HepG2 (cell line): ENCODE measurements at regions not wholly inside any gene's neighbourhood (a gene's known extent, or its start where the extent isn't known, plus 50 kb on each side); places are given as distances from the start of the nearest gene placed in this dataset.

Experiments
- ATAC-seq: fragments of 200-7000 bp; cut with Tn5 transposase; 3 replicates; pipeline ENCODE4 v1.9.1; 2020; ENCODE audit warnings: mild to moderate bottlenecking, moderate library complexity
- BruUV-seq: library from RNA; stranded (reverse); fragments of 400-500 nt; replicated peaks from 2 replicates; lab custom pipeline; 2021; lab: Mats Ljungman, UMichigan
- CTCF ChIA-PET: fragments of 300-600 bp; formaldehyde crosslinking; extraction: SDS; loops from one replicate; lab custom pipeline; 2021; ENCODE audit warnings: low total read pairs, inconsistent platforms, low intra/inter-chr PET ratio; lab: Yijun Ruan, JAX
- POLR2A ChIA-PET: fragments of 350-600 bp; sonication (Branson Sonifier 250); formaldehyde crosslinking; loops from one replicate; lab custom pipeline; 2020; ENCODE audit warnings: antibody characterized with exemption, inconsistent platforms; lab: Yijun Ruan, JAX
- DNase-seq: peaks from one replicate; pipeline ENCODE4 v3.0.0-alpha.2; 2015; ENCODE audit warnings: low spot score
- FAIRE-seq: peaks from 3 replicates; lab custom pipeline; 2011; peaks lifted over from hg19 to GRCh38; lab: Jason Lieb, UNC
- H2AFZ ChIP-seq: one replicate; pipeline ENCODE4 v1.6.1; 2011; ENCODE audit warnings: low read length, inconsistent platforms
- H3K27ac ChIP-seq: fragments of 300-600 bp; 3 replicates; pipeline ENCODE4 v1.8.0; 2011; ENCODE audit warnings: mixed run types, mild to moderate bottlenecking, mixed read lengths, low read length, inconsistent platforms; ENCODE audit not compliant: insufficient read depth; ENCODE audit errors: extremely low read length
- H3K27me3 ChIP-seq, 2 experiments: fragments of 200-600 bp in 1 of 2; 2 replicates in 1 of 2; 3 replicates in 1 of 2; pipeline versions ENCODE4 v1.6.0 to v1.8.0; 2011; ENCODE audit warnings: low read length in 2 of 2, mild to moderate bottlenecking in 2 of 2, moderate library complexity in 2 of 2, inconsistent platforms in 1 of 2; ENCODE audit not compliant: insufficient read depth in 2 of 2, control insufficient read depth in 1 of 2
- H3K36me3 ChIP-seq, 2 experiments: fragments of 200-600 bp in 1 of 2; replicated peaks in 1 of 2; 2 replicates in 1 of 2; 3 replicates in 1 of 2; pipeline versions ENCODE4 v1.5.1 to v1.8.0; 2011; ENCODE audit warnings: low read length in 2 of 2, inconsistent platforms in 1 of 2; ENCODE audit not compliant: insufficient read depth in 2 of 2, control insufficient read depth in 1 of 2
- H3K4me1 ChIP-seq: 2 replicates; pipeline ENCODE4 v1.5.1; 2012; ENCODE audit warnings: low read length, inconsistent platforms; ENCODE audit not compliant: insufficient read depth
- H3K4me2 ChIP-seq: 2 replicates; pipeline ENCODE4 v1.6.0; 2011; ENCODE audit warnings: low read depth, low read length, inconsistent platforms
- H3K4me3 ChIP-seq, 3 experiments: fragments of 200-600 bp in 1 of 3; sonication (generic), shearing (Covaris generic) in 1 of 3; replicated peaks in 1 of 3; 2 replicates each; pipeline ENCODE4 v1.5.1; 2011 to 2016; ENCODE audit warnings: low read length in 3 of 3, inconsistent platforms in 2 of 3, low read depth in 2 of 3, mild to moderate bottlenecking in 2 of 3, control low read depth in 1 of 3, mixed read lengths in 1 of 3; ENCODE audit not compliant: insufficient read depth in 1 of 3
- H3K79me2 ChIP-seq: one replicate; pipeline ENCODE4 v1.6.1; 2011; ENCODE audit warnings: low read length, inconsistent platforms; ENCODE audit not compliant: insufficient read depth
- H3K9ac ChIP-seq: 2 replicates; pipeline ENCODE4 v1.6.0; 2011; ENCODE audit warnings: mild to moderate bottlenecking, low read depth, low read length, inconsistent platforms; ENCODE audit not compliant: insufficient read depth
- H3K9me3 ChIP-seq: 2 replicates; pipeline ENCODE4 v1.5.1; 2012; ENCODE audit warnings: mild to moderate bottlenecking, low read length
- H4K20me1 ChIP-seq: 2 replicates; pipeline ENCODE4 v1.6.0; 2011; ENCODE audit warnings: inconsistent platforms, mild to moderate bottlenecking, low read length, moderate library complexity; ENCODE audit not compliant: insufficient read depth
- ARHGAP35 ChIP-seq: sonication (generic); formaldehyde crosslinking; IDR thresholded peaks from 2 replicates; pipeline ENCODE4 v1.9.0; 2022; ENCODE audit warnings: mild to moderate bottlenecking, inconsistent platforms, moderate library complexity, missing genetic modification reagents, borderline replicate concordance
- BRCA1 ChIP-seq: sonication (generic); formaldehyde crosslinking; IDR thresholded peaks from 2 replicates; pipeline ENCODE4 v1.4.0; 2020; ENCODE audit warnings: missing genetic modification reagents
- CENPX ChIP-seq: sonication (generic); formaldehyde crosslinking; IDR thresholded peaks from 2 replicates; pipeline ENCODE4 v1.9.0; 2021; ENCODE audit warnings: mild to moderate bottlenecking, missing genetic modification reagents, moderate library complexity
- GABPB1 ChIP-seq: IDR thresholded peaks from 2 replicates; pipeline ENCODE4 v1.6.1; 2016; ENCODE audit warnings: mild to moderate bottlenecking, missing genetic modification reagents, moderate library complexity, missing compliant biosample characterization
- MZF1 ChIP-seq: sonication (generic); formaldehyde crosslinking; IDR thresholded peaks from 2 replicates; pipeline ENCODE4 v1.8.1; 2023; ENCODE audit warnings: mild to moderate bottlenecking, missing genetic modification reagents, borderline replicate concordance
- SIN3A ChIP-seq: IDR thresholded peaks from 2 replicates; pipeline ENCODE4 v1.6.1; 2011; ENCODE audit warnings: low read depth, mild to moderate bottlenecking, control low read depth, low read length, borderline replicate concordance
- TSC22D2 ChIP-seq: sonication (generic); formaldehyde crosslinking; IDR thresholded peaks from 2 replicates; pipeline ENCODE4 v1.5.1; 2020; ENCODE audit warnings: missing genetic modification reagents, mild to moderate bottlenecking, borderline replicate concordance
- ZNF180 ChIP-seq: sonication (generic); formaldehyde crosslinking; IDR thresholded peaks from 2 replicates; pipeline ENCODE4 v1.4.0; 2020; ENCODE audit warnings: low read depth, missing genetic modification reagents, borderline replicate concordance
- ZNF430 ChIP-seq: sonication (generic); formaldehyde crosslinking; IDR thresholded peaks from 2 replicates; pipeline ENCODE4 v1.9.0; 2021; ENCODE audit warnings: mild to moderate bottlenecking, missing genetic modification reagents
- ZNF543 ChIP-seq: sonication (generic); formaldehyde crosslinking; IDR thresholded peaks from 2 replicates; pipeline ENCODE4 v1.4.0; 2020; ENCODE audit warnings: mild to moderate bottlenecking, missing genetic modification reagents
- ZNF563 ChIP-seq: sonication (generic); formaldehyde crosslinking; IDR thresholded peaks from 2 replicates; pipeline ENCODE4 v1.8.0; 2022; ENCODE audit warnings: mild to moderate bottlenecking, moderate library complexity, missing genetic modification reagents
- ZNF746 ChIP-seq: sonication (generic); formaldehyde crosslinking; IDR thresholded peaks from 2 replicates; pipeline ENCODE4 v1.8.0; 2022; ENCODE audit warnings: mild to moderate bottlenecking, missing genetic modification reagents
- WGBS: methylation state at CpG from one replicate; pipeline ENCODE4 v1.1.6; 2017; ENCODE audit warnings: low lambda C conversion rate; 5-methylcytosine and 5-hydroxymethylcytosine counted together
- in situ Hi-C: cut with HindIII; loops from 2 replicates; pipeline ENCODE4 v1.10.0; 2017; ENCODE audit warnings: low pct_unique_long_range_greater_than_20kb; ENCODE audit not compliant: extremely low pct_ligation_motif_present
- intact Hi-C: fragments of 100-400 bp; cut with micrococcal nuclease; formaldehyde crosslinking; loops from one replicate; pipeline ENCODE4 v1.10.0; 2022; ENCODE audit not compliant: unreplicated experiment
- TF ChIP-seq, protein P1 (sequence below): sonication (generic); formaldehyde crosslinking; IDR thresholded peaks from 2 replicates; pipeline ENCODE4 v1.4.0; 2020; ENCODE audit warnings: missing genetic modification reagents
- TF ChIP-seq, protein P2 (sequence below): IDR thresholded peaks from 2 replicates; pipeline ENCODE4 v1.6.1; 2016
- TF ChIP-seq, protein P3 (sequence below): sonication (generic); formaldehyde crosslinking; IDR thresholded peaks from 2 replicates; pipeline ENCODE4 v1.4.0; 2020; ENCODE audit warnings: missing genetic modification reagents; ENCODE audit errors: not compliant biosample characterization

DNA sequence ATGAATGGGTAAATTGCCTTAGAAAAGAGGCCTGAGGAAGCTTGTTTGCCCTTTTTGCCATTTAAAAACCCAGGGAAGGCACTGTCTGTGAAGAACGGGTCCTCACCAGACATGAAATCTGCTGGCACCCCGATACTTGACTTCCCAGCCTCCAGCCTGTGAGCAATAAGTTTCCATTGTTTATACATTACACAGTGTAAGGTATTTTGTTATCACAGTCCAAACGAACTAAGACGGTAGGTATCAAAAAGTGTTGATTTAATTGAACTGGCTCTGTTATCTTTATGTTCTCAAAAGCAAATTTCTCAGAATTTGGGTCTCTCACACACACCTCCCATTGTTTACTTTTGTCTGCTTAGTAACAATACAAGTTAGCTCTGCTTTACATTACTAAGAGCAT, 181.1 kb upstream of the MARCKS start (continued):
- TF ChIP-seq, protein P1, sequence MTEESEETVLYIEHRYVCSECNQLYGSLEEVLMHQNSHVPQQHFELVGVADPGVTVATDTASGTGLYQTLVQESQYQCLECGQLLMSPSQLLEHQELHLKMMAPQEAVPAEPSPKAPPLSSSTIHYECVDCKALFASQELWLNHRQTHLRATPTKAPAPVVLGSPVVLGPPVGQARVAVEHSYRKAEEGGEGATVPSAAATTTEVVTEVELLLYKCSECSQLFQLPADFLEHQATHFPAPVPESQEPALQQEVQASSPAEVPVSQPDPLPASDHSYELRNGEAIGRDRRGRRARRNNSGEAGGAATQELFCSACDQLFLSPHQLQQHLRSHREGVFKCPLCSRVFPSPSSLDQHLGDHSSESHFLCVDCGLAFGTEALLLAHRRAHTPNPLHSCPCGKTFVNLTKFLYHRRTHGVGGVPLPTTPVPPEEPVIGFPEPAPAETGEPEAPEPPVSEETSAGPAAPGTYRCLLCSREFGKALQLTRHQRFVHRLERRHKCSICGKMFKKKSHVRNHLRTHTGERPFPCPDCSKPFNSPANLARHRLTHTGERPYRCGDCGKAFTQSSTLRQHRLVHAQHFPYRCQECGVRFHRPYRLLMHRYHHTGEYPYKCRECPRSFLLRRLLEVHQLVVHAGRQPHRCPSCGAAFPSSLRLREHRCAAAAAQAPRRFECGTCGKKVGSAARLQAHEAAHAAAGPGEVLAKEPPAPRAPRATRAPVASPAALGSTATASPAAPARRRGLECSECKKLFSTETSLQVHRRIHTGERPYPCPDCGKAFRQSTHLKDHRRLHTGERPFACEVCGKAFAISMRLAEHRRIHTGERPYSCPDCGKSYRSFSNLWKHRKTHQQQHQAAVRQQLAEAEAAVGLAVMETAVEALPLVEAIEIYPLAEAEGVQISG (CRISPR knock-in tag): no peak

DNA sequence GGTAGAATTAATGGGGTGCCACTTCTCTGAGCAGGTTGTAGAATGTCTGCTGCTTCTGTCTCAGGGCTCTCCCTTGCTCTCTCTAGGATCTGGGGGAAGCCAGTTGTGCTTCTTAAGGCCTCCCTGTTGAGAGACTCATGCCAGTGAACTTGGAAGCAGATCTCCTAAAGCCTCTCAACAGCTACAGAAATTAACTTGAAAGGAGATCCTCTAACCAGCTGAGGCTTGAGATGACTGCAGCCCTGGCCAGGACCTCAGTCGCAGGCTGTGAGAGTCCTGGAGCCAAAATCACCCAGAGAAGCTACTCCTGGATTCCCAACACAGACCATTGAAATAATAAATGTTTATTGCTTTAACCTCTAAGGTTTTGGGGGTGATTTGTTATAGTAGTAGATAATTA, 180.2 kb upstream of the MARCKS start:
- no peak overlapping the region for H3K27ac ChIP-seq
- H3K4me3 ChIP-seq: no peak overlapping the region
- no peak for TF ChIP-seq MZF1 (CRISPR knock-in tag)
- TF ChIP-seq, protein P2, sequence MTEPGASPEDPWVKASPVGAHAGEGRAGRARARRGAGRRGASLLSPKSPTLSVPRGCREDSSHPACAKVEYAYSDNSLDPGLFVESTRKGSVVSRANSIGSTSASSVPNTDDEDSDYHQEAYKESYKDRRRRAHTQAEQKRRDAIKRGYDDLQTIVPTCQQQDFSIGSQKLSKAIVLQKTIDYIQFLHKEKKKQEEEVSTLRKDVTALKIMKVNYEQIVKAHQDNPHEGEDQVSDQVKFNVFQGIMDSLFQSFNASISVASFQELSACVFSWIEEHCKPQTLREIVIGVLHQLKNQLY (CRISPR knock-in tag): no peak
- no peak for TF ChIP-seq SIN3A
- no peak for TF ChIP-seq ZNF563
- TF ChIP-seq, protein P3, sequence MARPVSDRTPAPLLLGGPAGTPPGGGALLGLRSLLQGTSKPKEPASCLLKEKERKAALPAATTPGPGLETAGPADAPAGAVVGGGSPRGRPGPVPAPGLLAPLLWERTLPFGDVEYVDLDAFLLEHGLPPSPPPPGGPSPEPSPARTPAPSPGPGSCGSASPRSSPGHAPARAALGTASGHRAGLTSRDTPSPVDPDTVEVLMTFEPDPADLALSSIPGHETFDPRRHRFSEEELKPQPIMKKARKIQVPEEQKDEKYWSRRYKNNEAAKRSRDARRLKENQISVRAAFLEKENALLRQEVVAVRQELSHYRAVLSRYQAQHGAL (CRISPR knock-in tag): no peak
- TF ChIP-seq ZNF543: no peak
- no peak for TF ChIP-seq GABPB1 (CRISPR knock-in tag)
- no peak for TF ChIP-seq ZNF430 (CRISPR knock-in tag)
- no peak for TF ChIP-seq TSC22D2 (CRISPR knock-in tag)
- TF ChIP-seq BRCA1 (CRISPR knock-in tag): no peak
- no peak for TF ChIP-seq ARHGAP35 (CRISPR knock-in tag)
- no peak for TF ChIP-seq CENPX (CRISPR knock-in tag)
- TF ChIP-seq ZNF180: no peak
- no peak for TF ChIP-seq ZNF746
- intact Hi-C loops: no loop called here
- no peaks in the 10 kb centered on the region for H3K36me3 ChIP-seq
- H2AFZ ChIP-seq: no peak overlapping the region
- CTCF ChIA-PET: no interaction called here
- H3K9me3 ChIP-seq: no peaks in the 10 kb centered on the region
- H4K20me1 ChIP-seq: no peaks in the 10 kb centered on the region
- peaks cover 51% of the 10 kb centered on the region for H3K4me1 ChIP-seq
- H3K27me3 ChIP-seq: no peaks in the 10 kb centered on the region
- BruUV-seq: no TSS peak
- in situ Hi-C loops: no loop called here
- no peak for ATAC-seq
- H3K79me2 ChIP-seq: no peaks in the 10 kb centered on the region
- FAIRE-seq: no peak
- 100% methylated on average over 1 of the region's 1 CpG for WGBS
- POLR2A ChIA-PET: interaction anchor here (1.6 kb wide), 1 partner anchor 34 kb away, joined by 4 read pairs; no protein-coding TSS in a partner anchor
- DNase-seq: no peak
- no peak overlapping the region for H3K4me2 ChIP-seq
- no peak overlapping the region for H3K9ac ChIP-seq
